SW480 (cell line): ENCODE measurements at regions not wholly inside any gene's neighbourhood (a gene's known extent, or its start where the extent isn't known, plus 50 kb on each side); places are given as distances from the start of the nearest gene placed in this dataset.
"Not testable (repeated sequence)": the region's sequence is repeated elsewhere in the genome, so short reads cannot be mapped to it uniquely, and the experiment has no call there.

Source experiments
- DNase-seq: peaks from one replicate; pipeline ENCODE4 v3.0.0-alpha.2; 2016; ENCODE audit warnings: low spot score

DNA sequence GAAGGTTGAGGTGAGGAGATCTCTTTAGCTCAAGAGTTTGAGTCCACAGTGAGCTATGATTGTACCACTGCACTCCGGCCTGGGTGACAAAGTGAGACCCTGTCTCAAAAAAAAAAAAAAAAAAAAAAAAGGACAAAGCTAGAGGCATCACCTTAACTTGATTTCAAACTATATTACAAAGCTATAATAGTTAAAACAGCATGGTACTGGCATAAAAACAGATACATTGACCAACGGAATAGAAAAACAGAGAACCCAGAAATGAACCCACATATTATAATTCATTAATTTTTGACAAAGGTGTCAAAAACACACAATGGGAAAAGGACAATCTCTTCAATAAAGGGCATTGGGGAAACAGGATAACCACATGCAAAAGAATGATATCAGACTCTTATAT, 50.8 kb upstream of the MBOAT1 start:
- DNase-seq: no peak

DNA sequence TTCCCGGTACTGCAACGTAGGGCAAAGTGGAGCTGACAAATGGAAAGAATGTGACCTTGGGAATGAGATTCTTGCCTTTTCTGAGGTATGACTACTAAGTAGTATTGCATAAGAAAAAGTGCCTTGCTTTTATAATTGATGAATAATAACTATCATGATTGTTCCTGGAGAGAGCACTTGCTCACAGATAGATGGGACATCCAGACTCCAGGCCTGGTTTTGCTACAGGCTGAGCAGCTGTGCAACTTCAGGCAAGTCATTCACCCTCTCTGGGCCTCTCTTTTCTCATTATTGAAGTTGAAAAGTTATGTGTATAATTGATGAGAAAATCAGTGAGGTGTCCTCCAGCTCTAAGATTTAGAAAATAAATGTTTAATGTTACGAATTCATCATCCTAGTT, 53.6 kb upstream of the MBOAT1 start:
- no peak for DNase-seq

DNA sequence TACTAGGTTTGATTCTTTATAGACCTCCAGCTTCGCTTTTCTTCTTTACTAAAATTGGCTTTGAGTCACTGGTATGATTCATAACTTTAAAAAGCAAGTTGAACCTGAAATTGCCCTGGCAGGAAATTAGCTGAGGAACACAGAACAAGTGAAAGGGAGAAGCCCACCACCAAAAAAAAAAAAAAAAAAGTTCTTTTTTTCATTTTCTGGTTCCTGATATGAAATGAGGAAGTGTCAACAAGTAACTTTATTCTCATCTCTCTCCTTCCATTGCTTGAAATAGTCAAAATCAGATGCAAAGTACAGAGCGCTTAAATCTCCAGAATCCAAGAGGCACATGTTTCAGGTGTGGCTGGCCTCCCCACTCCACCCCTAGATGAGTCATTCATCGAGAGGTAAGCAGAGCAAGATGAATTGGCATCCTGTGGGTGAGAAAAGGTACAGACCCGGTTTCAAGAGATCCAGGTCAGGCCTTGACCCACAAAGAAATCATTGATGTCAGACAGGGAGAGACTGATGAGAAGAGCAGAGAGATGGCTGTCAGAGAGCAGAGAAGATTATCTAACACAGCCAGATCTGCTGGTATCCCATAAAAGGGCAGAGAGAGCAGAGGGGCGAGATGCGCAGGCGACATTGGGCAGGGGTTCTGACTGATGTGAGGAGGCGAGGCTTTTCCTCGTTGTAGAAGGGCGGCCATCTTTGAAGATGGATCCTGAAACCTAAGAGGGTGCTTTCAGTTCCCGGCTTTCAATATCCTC, 54.8 kb upstream of the MBOAT1 start:
- peak; percentile 63 for DNase-seq

DNA sequence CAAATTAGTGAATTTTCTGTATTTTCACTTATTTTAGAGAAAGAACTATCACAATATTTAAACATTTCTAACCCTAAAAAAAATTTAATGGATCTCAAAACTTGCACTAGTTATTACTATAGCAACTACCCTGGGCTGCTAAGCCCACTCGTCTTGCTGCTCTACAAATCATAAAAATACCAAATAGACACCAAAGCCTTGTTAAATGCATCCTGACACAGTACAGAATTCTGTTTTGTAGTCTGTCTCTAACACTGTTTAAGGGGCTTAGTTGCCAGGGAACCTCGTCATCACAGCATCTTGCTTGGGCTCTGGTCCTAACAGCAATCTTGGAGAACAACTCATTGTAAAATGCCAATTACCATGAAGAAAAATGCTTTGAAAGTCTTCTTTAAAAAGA, 56.9 kb upstream of the MBOAT1 start:
- DNase-seq: no peak

DNA sequence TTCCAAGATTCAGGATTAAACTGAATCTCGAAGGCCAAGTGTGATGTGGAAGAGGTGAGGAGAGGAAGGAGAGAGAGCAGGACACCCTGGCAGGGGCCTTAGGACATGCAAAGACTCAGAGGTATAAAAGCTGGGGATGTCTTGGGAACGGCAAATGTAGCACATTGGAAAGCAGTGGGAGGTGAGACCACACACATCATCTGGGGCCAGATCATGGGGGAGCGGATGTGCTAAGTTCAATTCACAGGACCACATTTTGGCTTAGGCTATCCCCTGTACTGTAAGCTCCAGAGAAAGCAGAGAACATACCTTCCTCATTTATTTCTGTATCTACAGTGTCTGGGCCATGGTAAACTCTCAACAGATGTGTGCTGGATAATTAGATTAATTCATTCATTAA, 59.5 kb upstream of the MBOAT1 start:
- no peak for DNase-seq

DNA sequence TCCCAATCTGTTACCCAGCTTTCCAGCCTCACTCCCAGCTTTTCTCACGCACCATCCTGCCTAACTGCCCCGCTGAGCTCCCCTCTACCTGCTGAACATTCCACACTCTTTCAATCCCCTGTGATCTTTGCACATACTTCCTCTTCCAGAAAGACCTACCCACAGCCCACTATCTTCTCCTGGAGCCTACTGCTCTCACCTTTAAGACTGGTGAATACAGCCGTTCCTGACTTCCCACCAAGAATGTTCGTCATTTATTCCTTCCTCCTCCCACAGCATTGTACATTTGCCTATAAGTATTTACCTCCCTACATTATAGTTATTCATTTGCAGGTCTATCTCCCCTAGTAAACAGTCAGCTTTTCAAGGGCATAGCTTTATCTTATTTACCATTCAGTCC, 61.9 kb upstream of the MBOAT1 start:
- no peak for DNase-seq

DNA sequence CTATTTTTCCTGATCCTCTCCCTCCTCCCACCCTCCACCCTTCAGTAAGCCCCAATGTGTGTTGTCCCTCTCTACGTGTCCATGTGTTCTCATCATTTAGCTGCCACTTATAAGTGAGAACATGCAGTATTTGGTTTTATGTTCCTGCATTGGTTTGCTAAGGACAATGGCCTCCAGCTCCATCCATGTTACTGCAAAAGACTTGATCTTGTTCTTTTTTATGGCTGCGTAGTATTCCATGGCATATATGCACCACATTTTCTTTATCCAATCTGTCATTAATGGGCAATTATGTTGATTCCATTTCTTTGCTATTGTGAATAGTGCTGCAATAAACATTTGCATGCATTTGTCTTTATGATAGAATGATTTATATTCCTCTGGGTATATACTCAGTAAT, 63.6 kb upstream of the MBOAT1 start:
- not testable (repeated sequence) for DNase-seq

DNA sequence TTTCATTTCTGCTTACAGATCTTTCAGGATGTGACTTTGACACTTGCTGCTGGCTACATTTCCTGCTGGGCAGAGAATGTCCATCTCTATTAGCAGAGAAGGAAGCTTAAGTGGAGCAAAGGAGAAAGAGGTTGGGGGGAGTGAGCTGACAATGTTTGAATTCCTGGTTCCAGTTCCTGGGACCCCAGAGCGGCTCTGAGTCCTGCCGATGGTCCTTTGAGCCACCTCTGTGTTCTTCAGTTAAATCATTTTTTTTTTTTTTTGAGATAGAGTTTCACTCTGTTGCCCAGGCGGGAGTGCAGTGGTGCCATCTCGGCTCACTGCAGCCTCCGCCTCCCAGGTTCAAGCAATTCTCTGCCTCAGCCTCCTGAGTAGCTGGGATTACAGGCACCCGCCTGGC, 65.5 kb upstream of the MBOAT1 start:
- not testable (repeated sequence) for DNase-seq

DNA sequence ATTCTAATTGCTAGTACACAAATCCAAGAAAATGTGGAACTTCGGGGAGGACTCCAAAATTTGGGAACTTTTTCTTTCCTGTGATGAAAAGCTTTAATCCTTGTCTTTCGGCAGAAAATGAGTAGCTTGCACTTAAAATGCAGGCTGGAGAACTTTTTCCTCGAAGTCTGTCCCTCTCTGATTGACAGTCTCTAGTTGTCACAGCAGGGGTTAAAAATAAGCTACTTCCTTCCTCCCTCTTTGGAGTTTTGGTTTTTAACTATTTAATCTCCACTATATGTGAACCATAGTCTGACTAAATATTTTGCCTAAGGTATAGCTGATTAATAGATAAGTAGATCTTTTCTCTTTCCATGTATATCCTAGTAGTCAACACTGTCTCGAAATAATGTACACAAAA, 66.8 kb upstream of the MBOAT1 start:
- DNase-seq: no peak

DNA sequence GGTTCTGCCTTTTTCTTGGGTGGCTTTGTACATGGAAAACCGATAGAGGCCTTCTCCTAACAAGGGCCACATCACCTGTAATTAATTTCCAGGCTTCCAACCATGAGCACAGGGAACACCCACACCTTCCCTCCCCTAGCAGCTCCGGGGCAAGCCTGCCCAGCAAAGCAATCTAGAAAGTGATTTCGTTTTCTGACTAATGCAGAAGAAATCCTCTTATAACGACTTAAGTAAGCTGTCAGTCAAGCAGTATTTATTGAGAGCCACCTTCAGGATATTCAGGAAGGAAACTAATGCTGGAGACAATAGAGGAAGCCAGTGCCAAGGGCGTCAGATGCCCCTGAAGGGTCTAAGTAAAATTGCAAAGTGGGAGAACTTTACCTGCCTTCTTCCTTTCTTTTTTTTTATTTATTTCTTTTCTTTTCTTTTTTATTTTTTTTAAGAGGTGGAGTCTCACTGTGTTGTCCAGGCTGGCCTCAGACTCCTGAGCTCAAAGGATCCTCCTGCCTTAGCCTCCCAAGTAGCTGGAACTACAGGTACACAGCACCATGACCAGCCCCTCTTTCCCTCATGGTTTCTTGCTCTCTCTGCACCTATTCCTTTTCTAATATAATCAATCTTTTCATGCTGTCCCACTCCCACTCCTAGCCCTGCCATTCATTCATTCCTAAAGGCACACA, 67.5 kb upstream of the MBOAT1 start:
- no peak for DNase-seq

DNA sequence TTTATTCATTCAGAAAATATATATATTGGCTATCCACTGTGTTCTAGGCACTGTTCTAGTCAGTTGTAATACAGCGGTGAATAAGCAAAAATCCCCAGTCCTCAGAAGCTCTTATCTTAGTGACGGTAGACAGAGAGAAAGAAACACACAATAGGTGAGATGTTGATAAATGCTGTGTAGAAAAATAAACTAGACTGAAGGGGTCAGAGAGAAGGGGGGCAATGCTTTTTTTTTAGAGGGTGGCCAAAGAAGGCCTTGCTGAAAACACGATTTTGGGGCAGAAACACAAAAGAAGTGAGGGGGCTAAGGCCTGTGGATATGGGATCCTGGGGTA, 68.0 kb upstream of the MBOAT1 start:
- DNase-seq: no peak

DNA sequence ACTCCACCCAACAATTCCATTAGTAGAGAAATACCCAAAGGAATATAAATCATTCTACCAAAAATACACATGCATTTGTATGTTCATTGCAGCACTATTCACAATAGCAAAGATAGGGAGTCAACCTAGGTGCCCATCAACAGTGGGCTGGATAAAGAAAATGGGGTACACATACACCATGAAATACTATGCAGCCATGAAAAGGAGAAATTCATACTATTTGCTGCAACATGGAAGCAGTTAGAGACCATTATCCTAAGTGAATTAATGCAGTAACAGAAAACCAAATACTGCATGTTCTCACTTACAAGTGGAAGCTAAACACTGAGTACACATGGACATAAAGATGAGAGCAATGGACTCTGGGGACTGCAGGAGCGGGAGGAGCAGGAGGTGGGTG, 72.4 kb upstream of the MBOAT1 start:
- no peak for DNase-seq

DNA sequence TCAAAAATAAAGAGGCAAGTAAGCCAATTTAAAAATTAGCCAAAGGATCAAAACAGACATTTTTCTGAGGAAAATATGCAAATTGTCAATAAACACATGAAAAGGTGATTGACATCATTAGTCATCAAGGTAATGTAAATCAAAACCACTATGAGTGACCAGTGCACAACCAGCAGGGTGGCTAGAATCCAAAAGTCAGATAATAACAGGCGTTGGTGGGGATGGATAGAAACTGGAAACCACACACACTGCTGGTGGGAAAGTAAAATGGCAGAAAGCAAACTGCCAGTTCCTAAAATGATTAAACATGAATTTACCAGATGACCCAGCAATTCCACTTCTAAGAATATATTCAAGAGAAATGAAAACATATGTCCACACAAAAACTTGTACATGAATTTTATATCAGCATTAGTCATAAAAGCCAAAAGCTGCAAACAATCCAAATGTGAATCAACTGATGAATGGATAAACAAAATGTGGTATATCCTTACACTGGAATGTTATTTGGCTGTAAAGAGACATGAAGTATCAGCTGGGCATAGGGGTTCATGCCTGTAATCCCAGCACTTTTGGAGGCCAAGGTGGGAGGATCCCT, 74.8 kb upstream of the MBOAT1 start:
- no peak for DNase-seq

DNA sequence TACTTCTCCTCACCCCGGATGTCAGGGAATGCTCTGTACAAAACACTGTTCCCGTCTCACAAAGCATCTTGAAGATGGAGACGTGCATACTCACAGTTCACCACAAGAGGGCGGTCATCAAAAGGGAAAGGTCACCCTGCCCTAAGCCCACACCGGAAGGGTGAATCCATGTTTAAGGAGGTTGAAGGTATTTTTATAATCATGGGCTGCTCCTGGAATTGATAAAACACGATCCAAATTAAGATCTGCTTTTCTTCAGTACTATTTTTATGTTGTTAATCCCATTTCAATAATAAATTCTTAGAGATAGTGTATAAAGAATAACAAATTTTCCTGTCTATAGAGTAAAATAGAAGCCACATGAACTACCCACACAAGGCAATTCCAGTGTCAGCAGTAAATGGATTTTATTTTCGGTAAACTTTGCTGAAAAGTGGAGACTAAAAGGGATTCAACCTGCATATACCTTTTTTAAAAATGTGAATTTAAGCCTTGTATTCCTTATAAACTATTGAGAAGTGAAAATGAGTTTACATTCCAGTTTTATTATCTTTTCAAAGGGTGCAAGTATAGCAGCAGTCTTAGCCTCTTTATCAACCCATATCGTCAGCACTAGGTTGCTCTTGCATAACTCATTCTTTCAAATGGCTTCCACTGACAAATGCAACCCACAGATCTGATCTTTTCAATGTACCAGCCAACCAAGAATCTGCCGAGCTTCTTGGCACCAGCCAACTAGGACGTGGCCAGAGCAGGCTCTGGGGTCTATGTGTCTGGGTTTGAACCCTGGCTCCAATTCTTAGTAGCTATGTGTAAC, 79.7 kb upstream of the MBOAT1 start:
- peak; percentile 62 for DNase-seq

DNA sequence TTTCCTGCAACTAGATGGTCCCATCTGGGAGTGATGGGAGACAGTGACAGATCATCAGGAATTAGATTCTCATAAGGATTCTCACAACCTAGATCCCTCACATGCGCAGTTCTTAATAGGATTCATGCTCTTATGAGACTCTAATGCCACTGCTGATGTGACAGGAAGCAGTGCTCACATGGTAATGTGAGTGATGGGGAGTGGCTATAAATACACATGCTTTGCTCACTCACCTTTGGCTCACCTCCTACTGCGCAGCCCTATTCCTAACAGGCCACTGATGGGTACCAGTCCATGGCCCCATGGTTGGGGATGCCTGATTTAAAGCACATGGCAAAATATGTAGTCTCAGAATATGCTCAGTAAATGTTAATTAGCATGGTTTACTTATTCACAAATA, 80.6 kb upstream of the MBOAT1 start:
- no peak for DNase-seq

DNA sequence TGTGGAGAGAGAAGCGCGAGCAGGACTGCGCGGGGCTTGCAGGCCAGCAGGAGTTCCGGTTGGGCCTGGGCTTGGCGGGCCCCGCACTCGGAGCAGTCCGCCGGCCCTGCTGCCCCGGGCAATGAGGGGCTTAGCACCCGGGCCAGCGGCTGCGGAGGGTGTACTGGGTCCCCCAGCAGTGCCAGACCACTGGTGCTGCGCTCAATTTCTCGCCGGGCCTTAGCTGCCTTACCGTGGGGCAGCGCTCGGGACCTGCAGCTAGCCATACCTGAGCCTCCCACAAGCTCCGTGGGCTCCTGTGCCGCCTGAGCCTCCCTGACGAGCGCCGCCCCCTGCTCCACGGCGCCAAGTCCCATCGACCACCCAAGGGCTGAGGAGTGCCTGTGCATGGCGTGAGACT, 89.0 kb upstream of the MBOAT1 start:
- no peak for DNase-seq

DNA sequence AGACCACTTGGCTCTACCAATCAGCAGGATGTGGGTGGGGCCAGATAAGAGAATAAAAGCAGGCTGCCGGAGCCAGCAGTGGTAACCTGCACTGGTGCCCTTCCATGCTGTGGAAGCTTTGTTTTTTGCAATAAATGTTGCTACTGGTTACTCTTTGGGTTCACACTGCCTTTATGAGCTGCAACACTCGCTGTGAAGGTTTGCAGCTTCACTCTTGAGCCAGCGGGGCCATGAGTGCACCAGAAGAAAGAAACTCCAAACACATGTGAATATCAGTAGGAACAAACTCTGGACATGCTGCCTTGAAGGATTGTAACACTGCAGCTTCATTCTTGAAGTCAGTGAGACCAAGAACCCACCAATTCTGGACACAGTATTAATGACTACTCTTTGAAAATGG, 89.9 kb upstream of the MBOAT1 start:
- no peak for DNase-seq

DNA sequence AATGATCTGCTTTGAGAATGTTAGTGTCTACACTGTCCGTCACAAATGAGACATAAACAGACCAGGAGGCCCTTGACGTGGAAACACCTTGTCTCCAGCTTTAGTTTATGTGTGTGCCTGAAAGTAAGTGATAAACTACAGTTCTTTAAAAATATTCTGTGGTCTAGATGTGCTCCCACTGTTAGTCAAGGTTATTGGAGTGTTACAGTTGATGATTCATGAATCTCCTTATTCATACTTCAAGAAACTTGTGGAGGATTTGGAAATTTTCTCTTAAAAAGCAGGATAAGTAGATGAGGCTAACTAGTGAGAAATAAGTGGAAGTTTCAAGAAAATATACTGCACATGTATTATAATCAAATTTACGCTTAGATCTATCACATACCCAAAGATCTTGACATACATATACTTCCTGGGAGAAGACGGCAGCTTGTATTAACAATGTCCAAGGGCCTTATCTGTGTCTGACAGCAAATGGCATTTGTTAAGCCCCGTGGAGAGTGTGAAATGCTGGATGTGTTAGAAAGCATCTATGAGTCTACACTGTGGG, 90.5 kb upstream of the MBOAT1 start:
- DNase-seq: no peak

DNA sequence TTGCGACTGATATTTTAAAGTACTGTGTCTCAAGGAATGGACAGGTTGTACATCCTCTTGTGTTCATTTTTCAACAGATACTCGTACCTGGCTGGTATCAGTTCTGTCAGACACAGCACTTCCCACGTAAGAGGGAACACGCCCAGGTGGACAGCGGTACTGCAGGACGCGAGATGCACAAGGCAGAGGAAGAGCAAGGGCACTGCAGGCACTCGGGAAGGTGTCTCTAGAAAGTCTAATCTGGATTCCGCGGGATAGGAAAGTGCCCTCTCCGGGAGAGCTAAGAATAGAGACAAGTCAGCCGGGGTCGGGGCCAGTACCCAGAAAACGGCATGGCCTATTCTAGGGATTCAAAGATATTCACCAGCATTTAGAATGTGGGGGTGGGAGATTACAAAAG, 94.2 kb upstream of the MBOAT1 start:
- DNase-seq: no peak

DNA sequence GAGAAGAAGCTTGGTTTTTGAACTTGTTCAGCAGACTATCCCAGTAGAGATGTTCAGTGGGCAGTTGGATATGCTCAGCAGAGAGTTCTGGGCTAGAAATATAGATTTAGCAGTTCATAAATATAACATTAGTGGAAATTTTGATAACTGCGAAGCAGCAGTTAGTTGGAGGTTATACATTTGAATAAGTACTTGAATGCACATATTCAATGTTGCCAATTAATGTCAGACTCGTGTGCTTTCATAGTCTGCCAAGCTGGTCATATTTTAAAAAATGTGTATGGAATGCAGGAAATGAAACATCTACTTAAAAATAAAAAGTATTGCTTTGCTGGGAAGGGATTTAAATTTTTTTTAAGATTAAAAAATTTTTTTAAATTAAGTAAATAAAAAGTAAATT, 92.5 kb upstream of the E2F3 start:
- DNase-seq: no peak

DNA sequence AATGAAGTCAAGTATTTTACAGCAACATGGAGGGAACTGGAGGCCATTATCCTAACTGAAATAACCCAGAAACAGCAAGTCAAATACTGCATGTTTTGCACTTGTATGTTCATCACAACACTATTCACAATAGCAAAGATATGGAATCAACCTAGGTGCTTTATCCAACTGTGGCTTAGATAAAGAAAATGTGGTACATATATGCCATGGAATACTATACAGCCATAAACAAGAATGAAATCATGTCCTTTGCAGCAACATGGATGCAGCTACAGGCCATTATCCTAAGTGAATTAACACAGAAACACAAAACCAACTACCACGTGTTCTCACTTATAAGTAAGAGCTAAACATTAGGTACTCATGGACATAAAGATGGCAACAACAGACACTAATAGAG, 91.5 kb upstream of the E2F3 start:
- no peak for DNase-seq

DNA sequence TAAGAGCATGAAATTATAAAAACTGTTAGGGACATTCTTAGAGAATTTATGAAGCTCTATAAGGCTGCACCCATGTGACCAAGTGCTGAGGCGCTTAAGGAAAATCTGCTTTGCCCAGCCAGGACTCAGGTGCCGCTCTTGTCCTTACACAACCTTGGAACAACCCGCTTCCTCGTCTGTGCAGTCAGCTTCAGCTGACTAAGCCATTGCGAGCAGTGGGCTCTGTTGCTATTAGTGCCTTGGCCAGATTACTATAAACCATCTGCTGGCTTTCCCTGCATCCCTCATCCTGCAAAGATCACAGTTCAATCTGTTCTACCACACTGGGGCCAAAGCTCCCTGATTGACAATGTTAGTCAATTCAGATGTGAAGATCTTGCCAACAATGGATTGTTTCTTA, 89.1 kb upstream of the E2F3 start:
- DNase-seq: no peak

DNA sequence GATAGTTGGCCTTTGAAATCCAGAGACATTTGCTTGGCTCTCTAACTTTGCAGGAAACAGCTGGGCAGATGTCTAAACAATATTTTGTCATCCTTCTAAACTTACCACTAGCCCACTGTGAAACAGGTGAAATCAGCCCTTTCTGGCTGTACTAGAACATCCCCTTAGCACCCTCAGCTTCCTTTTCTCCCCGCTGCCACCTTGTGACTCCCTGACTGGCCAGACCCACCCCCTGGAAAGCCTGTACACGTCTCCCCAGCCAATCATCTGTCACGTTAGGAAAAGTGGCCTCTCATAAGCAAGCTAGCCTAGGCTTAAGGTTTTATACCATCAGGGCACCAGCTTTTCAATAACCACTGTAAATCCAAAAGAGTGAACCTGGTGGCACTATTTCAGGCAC, 88.6 kb upstream of the E2F3 start:
- DNase-seq: no peak
